ENCODE measurements at regions not wholly inside any gene's neighbourhood (a gene's known extent, or its start where the extent isn't known, plus 50 kb on each side); places are given as distances from the start of the nearest gene placed in this dataset.

GRCh38 chr7:15783987-15784693 lies 97.7 kb upstream of the MEOX2 start:
- TF ChIP-seq POLR2A (IDR thresholded peaks at IDR 0.05), result no peak
- no peak for TF ChIP-seq CTCF (IDR thresholded peaks at IDR 0.05)

Measured in prostate gland (tissue), 2 donors.